ENCODE measurements at regions not wholly inside any gene's neighbourhood (a gene's known extent, or its start where the extent isn't known, plus 50 kb on each side); places are given as distances from the start of the nearest gene placed in this dataset.

DNA sequence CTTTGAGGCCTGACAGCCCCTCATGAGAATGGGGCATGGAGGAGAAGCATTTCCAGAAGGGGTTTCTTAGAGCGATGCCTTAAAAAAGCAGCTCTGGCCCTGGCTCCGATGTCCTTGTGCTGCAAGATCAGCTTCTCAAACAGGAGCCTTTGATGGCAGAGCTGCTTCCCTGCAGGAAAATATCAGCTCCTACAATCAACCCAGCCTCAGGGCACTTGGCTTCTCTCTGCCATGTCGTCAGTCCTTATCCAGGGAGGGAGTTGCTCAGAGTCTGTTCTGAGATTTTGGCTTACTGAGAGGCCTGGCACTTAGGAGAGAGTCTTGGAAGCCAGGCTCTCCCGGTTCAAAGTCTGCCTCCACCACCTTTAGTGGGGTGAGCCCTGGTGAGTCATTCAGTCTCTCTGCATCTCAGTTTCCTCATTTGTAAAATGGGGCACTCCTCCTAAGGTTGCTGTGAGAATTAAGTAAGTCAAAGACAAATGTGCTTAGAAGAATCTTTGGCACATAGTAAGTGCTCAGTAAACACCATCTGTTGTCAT is 184.4 kb downstream of the HAPSTR1 start:
- H3K79me2 ChIP-seq (ENCODE audit: control insufficient read depth, insufficient read depth, low read length), result no peaks in the 10 kb centered on the region
- dilution Hi-C loops (cut with MboI; ENCODE audit: extremely low pct_ligation_motif_present, low sequenced_read_pairs) (no loop called here), intact Hi-C loops (cut with micrococcal nuclease) (no loop called here)
- H3K9me3 ChIP-seq (replicated peaks; ENCODE audit: control insufficient read depth, insufficient read depth, low read length), result no peaks in the 10 kb centered on the region
- H4K20me1 ChIP-seq (replicated peaks; ENCODE audit: control insufficient read depth, extremely low read depth, insufficient read depth, low read length), result no peaks in the 10 kb centered on the region
- H3K4me2 ChIP-seq (ENCODE audit: insufficient read depth, low read length), result no peak overlapping the region
- no peaks in the 10 kb centered on the region for H3K9me1 ChIP-seq (replicated peaks; ENCODE audit: control insufficient read depth, extremely low read depth, insufficient read depth, low read length)
- no peaks in the 10 kb centered on the region for H3K4me1 ChIP-seq (ENCODE audit: control insufficient read depth, extremely low read depth, insufficient read depth, low read length)
- H3K27me3 ChIP-seq (ENCODE audit: control insufficient read depth in 2 of 2, insufficient read depth in 2 of 2, low read length in 2 of 2), result no peaks in the 10 kb centered on the region
- TF ChIP-seq CTCF (IDR thresholded peaks at IDR 0.05; ENCODE audit: extremely low read depth in 1 of 2, insufficient read depth in 1 of 2, low read depth in 1 of 2, low read length in 2 of 2), result no peak
- TF ChIP-seq, protein P1, sequence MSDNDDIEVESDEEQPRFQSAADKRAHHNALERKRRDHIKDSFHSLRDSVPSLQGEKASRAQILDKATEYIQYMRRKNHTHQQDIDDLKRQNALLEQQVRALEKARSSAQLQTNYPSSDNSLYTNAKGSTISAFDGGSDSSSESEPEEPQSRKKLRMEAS (IDR thresholded peaks at IDR 0.05; ENCODE audit: insufficient read depth, insufficient read length), result no peak
- no peak for TF ChIP-seq FOS (IDR thresholded peaks at IDR 0.05; ENCODE audit: borderline replicate concordance, insufficient read depth, low read length)
- no peak for TF ChIP-seq POLR2AphosphoS5 (IDR thresholded peaks at IDR 0.05; ENCODE audit: insufficient read depth, low read depth, low read length)
- no peak for TF ChIP-seq EZH2 (IDR thresholded peaks at IDR 0.05; ENCODE audit: borderline replicate concordance, low read depth, low read length, severe bottlenecking)
- TF ChIP-seq JUN (IDR thresholded peaks at IDR 0.05; ENCODE audit: borderline replicate concordance, insufficient read depth, insufficient read length, low read depth), result no peak
- TF ChIP-seq POLR2A (IDR thresholded peaks at IDR 0.05; ENCODE audit: low read depth, low read length), result no peak
- TF ChIP-seq MYC (IDR thresholded peaks at IDR 0.05; ENCODE audit: low read depth, low read length), result no peak
- TF ChIP-seq GATA2 (IDR thresholded peaks at IDR 0.05; ENCODE audit: insufficient read depth, insufficient read length, low read depth, low read length), result no peak
- CTCF ChIA-PET, result no interaction called here
- BruUV-seq (replicated peaks), result no TSS peak
- POLR2A ChIA-PET, result no interaction called here
- no peak overlapping the region for H3K4me3 ChIP-seq (replicated peaks in 1 of 3; ENCODE audit: insufficient read depth in 1 of 3, low read depth in 1 of 3, low read length in 3 of 3)
- FAIRE-seq (no peak), DNase-seq (ENCODE audit: low read depth, low spot score) (no peak)
- no peak overlapping the region for H3K27ac ChIP-seq (ENCODE audit: insufficient read depth, low read depth, low read length)
- H3K36me3 ChIP-seq (ENCODE audit: control insufficient read depth in 2 of 2, extremely low read depth in 1 of 2, insufficient read depth in 2 of 2, low read length in 2 of 2), result no peaks in the 10 kb centered on the region
- H3K9ac ChIP-seq (replicated peaks; ENCODE audit: extremely low read depth, insufficient read depth, low read length), result no peak overlapping the region
- H2AFZ ChIP-seq (ENCODE audit: low read depth, low read length), result no peak overlapping the region
